C4-2B (cell line): ENCODE measurements at regions not wholly inside any gene's neighbourhood (a gene's known extent, or its start where the extent isn't known, plus 50 kb on each side); places are given as distances from the start of the nearest gene placed in this dataset.

Experiments
- ZFX ChIP-seq: fragments of 450-650 bp; IDR thresholded peaks from 2 replicates; pipeline ENCODE4 v1.6.1; 2017
- TF ChIP-seq, protein P1 (sequence below): fragments of 450-650 bp; conservative IDR thresholded peaks from 2 replicates; pipeline ENCODE4 v1.5.1; 2017; ENCODE audit warnings: mild to moderate bottlenecking

DNA sequence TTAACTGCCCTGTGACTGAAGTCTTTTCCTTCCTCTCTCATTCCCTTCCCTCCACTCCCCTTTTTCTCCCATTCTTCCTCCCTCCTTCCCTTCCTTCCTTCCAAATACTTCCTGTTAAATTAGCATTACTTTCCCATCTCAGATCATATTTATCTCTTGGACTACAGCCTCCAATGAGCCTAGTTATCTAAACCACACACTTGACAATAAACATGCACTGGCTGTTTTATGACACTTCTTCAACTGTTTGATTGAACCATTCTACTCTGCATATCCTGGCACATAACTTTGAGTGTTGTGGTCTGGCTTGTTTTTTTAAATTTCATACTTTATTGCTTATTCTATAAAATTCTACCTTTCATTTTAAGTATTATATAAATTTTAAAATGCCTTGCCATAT lies 1860.8 kb upstream of the LRRTM1 start:
- TF ChIP-seq, protein P1, sequence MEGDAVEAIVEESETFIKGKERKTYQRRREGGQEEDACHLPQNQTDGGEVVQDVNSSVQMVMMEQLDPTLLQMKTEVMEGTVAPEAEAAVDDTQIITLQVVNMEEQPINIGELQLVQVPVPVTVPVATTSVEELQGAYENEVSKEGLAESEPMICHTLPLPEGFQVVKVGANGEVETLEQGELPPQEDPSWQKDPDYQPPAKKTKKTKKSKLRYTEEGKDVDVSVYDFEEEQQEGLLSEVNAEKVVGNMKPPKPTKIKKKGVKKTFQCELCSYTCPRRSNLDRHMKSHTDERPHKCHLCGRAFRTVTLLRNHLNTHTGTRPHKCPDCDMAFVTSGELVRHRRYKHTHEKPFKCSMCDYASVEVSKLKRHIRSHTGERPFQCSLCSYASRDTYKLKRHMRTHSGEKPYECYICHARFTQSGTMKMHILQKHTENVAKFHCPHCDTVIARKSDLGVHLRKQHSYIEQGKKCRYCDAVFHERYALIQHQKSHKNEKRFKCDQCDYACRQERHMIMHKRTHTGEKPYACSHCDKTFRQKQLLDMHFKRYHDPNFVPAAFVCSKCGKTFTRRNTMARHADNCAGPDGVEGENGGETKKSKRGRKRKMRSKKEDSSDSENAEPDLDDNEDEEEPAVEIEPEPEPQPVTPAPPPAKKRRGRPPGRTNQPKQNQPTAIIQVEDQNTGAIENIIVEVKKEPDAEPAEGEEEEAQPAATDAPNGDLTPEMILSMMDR: no peak
- TF ChIP-seq ZFX: no peak
